Ovary (tissue), 3 donors: ENCODE measurements at regions not wholly inside any gene's neighbourhood (a gene's known extent, or its start where the extent isn't known, plus 50 kb on each side); places are given as distances from the start of the nearest gene placed in this dataset.

Source experiments
- EP300 ChIP-seq: sonication (generic); formaldehyde crosslinking; IDR thresholded peaks from one replicate; pipeline ENCODE4 v1.6.1; 2017; ENCODE audit warnings: antibody characterized with exemption
- POLR2A ChIP-seq: fragments of 450-650 bp; IDR thresholded peaks from one replicate; pipeline ENCODE4 v1.6.1; 2017; ENCODE audit warnings: antibody characterized with exemption, mild to moderate bottlenecking, moderate library complexity
- TF ChIP-seq, protein P1 (sequence below), 3 donors: fragments of 450-650 bp in 2 of 3; fragments of 200-600 bp in 1 of 3; IDR thresholded peaks; one replicate each; pipeline versions ENCODE4 v1.5.1 to v1.8.0; 2016 to 2022; ENCODE audit warnings: antibody characterized with exemption in 3 of 3, mild to moderate bottlenecking in 1 of 3
- donor health status: DM: no; HTN: no; CAD: no.

DNA sequence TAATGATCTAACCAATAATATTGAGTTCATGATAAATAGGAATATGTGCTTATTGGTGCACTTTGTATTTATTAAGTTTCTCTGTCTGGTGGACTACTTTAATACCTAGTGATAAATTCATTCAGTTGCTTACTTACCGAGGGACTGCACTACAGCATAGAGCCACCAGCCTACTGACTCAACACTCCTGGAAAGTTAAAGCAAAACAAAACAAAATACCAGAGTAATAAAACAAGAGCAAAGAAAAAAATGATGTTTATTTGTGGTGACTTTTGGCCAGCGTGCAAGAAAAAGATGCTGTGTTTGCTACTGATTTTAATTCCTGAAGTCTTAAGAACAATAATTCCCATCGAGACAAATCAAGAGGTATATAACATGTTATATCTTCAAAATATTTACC lies 586.3 kb downstream of the PLA2G4A start:
- TF ChIP-seq, protein P1, sequence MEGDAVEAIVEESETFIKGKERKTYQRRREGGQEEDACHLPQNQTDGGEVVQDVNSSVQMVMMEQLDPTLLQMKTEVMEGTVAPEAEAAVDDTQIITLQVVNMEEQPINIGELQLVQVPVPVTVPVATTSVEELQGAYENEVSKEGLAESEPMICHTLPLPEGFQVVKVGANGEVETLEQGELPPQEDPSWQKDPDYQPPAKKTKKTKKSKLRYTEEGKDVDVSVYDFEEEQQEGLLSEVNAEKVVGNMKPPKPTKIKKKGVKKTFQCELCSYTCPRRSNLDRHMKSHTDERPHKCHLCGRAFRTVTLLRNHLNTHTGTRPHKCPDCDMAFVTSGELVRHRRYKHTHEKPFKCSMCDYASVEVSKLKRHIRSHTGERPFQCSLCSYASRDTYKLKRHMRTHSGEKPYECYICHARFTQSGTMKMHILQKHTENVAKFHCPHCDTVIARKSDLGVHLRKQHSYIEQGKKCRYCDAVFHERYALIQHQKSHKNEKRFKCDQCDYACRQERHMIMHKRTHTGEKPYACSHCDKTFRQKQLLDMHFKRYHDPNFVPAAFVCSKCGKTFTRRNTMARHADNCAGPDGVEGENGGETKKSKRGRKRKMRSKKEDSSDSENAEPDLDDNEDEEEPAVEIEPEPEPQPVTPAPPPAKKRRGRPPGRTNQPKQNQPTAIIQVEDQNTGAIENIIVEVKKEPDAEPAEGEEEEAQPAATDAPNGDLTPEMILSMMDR (IDR thresholded peaks at IDR 0.05), result no peak
- TF ChIP-seq POLR2A, result no peak
- TF ChIP-seq EP300, result no peak
